GM18508 (cell line): ENCODE measurements at regions not wholly inside any gene's neighbourhood (a gene's known extent, or its start where the extent isn't known, plus 50 kb on each side); places are given as distances from the start of the nearest gene placed in this dataset.

Experiments used
- ATAC-seq: cut with Tn5 transposase; IDR thresholded peaks from one replicate; pipeline ENCODE4 v1.9.1; 2021; ENCODE audit warnings: moderate number of reproducible peaks; ENCODE audit not compliant: insufficient read depth, unreplicated experiment

GRCh38 chr7:155994279-155994811, 182.1 kb upstream of the SHH start:
- ATAC-seq, result no peak

- no peak for ATAC-seq
These were observed 181.4 kb upstream of the SHH start for GRCh38 chr7:155993420-155994278.

GRCh38 chr7:155992974-155993373, 180.7 kb upstream of the SHH start:
- ATAC-seq, result no peak

- no peak for ATAC-seq
These were observed 180.3 kb upstream of the SHH start for GRCh38 chr7:155992538-155992937.

GRCh38 chr7:155992107-155992506, 179.8 kb upstream of the SHH start:
- ATAC-seq, result no peak

GRCh38 chr7:155991470-155991869, 179.2 kb upstream of the SHH start:
- ATAC-seq, result no peak

GRCh38 chr7:155988416-155988815, 176.2 kb upstream of the SHH start:
- no peak for ATAC-seq

GRCh38 chr7:155987681-155988235, 175.5 kb upstream of the SHH start:
- ATAC-seq, result no peak

- no peak for ATAC-seq
These were observed 174.4 kb upstream of the SHH start for GRCh38 chr7:155986497-155987160.

GRCh38 chr7:155985518-155986250, 173.4 kb upstream of the SHH start:
- no peak for ATAC-seq

- ATAC-seq, result no peak
These were observed 172.5 kb upstream of the SHH start for GRCh38 chr7:155984609-155985405.

GRCh38 chr7:155984028-155984580, 171.8 kb upstream of the SHH start:
- ATAC-seq, result no peak

GRCh38 chr7:155983176-155983815, 171.0 kb upstream of the SHH start:
- no peak for ATAC-seq

- ATAC-seq, result no peak
These were observed 169.4 kb upstream of the SHH start for GRCh38 chr7:155981703-155982102.

- no peak for ATAC-seq
These were observed 168.6 kb upstream of the SHH start for GRCh38 chr7:155980841-155981240.

GRCh38 chr7:155979994-155980393, 167.7 kb upstream of the SHH start:
- ATAC-seq, result no peak

GRCh38 chr7:155979566-155979965, 167.3 kb upstream of the SHH start:
- ATAC-seq, result no peak

GRCh38 chr7:155975490-155975889, 163.2 kb upstream of the SHH start:
- no peak for ATAC-seq
